ENCODE measurements at regions not wholly inside any gene's neighbourhood (a gene's known extent, or its start where the extent isn't known, plus 50 kb on each side); places are given as distances from the start of the nearest gene placed in this dataset.

DNA sequence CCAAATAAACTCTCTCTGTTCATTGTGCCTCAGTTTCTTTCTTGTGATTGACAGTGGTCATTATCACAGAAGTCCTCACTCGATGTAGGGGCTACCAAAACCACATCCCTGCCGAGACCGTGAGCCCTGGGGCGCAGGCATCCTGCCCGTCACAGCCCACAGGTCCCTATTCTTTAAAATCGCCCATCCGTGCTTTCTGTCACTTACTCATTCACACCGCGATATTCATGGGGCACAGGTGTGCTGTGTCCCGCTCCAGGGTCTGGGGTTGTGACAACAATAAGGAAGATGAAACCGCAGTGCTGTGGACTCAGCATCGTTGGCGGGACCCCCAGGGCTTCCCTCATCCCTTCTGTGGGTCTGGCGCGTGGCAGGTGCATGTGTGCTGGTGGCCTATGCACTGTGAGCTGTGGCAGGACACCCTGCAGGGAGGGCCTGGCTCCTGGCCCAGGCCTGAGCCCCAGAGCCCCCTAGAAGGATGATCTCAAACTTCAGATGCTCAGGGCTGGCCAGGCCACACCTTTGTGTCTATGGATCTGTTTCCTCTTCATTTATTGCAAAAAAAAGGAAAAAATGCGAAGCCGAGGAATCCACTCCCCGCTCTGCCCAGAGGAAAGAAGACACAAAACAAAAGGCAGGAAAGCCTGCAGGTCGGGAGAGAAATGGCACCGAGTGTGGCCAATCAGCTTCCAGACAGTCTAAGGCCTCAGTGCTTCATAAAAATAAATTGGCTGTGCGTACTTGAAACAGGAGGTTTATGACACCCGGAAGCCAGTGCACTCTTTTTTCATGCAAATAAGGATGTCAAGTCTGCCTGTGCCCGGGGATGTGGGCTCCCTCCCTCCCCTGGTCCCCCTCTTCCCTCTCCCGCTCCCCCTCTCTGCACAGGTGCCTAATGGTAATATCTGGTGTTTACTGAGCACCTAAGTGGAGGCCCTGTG lies 109.5 kb upstream of the ADRA2C start:
- Mint-ChIP-seq H3K36me3 (ENCODE audit: low read depth) (no peaks in the 10 kb centered on the region), H3K9me3 (no peaks in the 10 kb centered on the region), H3K4me1 (ENCODE audit: low read depth) (no peaks in the 10 kb centered on the region), H3K4me3 (no peak overlapping the region), H3K27ac (no peak overlapping the region), H3K27me3 (ENCODE audit: low read depth) (peaks cover 7% of the 10 kb centered on the region)
- no peak for DNase-seq
- intact Hi-C loops (cut with micrococcal nuclease), result no loop called here
- CTCF ChIA-PET, result no interaction called here

DNA sequence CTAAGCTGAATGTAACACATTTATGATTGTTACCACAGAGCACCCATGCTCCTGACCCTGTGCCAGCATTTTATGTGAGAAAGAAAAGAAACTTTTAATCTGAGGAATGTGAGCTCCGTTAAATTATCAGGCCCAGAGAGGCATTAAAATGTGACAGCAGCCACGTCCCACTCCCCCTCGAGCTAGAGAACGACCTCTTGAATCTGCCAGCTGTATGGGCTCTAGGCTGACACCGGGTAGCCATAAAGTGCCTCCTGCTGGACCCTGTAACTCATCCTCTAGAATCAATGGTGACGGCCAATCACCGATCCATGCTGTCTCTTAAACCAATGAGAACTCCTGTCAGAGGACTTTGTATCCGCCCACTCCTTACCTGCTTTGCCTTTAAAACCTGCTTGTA lies 110.2 kb upstream of the ADRA2C start:
- Mint-ChIP-seq H3K9me3 (no peaks in the 10 kb centered on the region), H3K36me3 (ENCODE audit: low read depth) (no peaks in the 10 kb centered on the region), H3K4me1 (ENCODE audit: low read depth) (no peaks in the 10 kb centered on the region), H3K27ac (no peak overlapping the region), H3K27me3 (ENCODE audit: low read depth) (peaks cover 7% of the 10 kb centered on the region), H3K4me3 (no peak overlapping the region)
- DNase-seq, result no peak
- intact Hi-C loops (cut with micrococcal nuclease), result no loop called here
- CTCF ChIA-PET, result no interaction called here

DNA sequence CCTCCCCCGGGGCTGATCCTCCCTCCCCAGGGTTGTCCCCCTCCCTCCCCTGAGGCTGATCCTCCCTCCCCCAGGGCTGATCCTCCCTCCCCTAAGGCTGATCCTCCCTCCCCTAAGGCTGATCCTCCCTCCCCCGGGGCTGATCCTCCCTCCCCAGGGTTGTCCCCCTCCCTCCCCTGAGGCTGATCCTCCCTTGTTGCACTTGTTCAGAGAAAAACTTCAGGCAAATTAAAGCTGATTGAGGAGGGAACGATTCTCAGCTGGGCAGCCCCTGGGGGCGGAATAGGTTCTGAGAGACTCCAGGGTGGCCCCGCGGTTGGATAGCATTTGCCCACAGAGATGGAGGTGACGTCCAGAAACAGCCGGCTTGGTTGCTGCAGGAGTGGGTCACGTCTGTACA lies 110.7 kb upstream of the ADRA2C start:
- DNase-seq, result no peak
- Mint-ChIP-seq H3K9me3 (no peaks in the 10 kb centered on the region), H3K36me3 (ENCODE audit: low read depth) (no peaks in the 10 kb centered on the region), H3K4me3 (no peak overlapping the region), H3K4me1 (ENCODE audit: low read depth) (no peaks in the 10 kb centered on the region), H3K27ac (no peak overlapping the region), H3K27me3 (ENCODE audit: low read depth) (peaks cover 7% of the 10 kb centered on the region)
- intact Hi-C loops (cut with micrococcal nuclease), result no loop called here
- CTCF ChIA-PET, result no interaction called here

DNA sequence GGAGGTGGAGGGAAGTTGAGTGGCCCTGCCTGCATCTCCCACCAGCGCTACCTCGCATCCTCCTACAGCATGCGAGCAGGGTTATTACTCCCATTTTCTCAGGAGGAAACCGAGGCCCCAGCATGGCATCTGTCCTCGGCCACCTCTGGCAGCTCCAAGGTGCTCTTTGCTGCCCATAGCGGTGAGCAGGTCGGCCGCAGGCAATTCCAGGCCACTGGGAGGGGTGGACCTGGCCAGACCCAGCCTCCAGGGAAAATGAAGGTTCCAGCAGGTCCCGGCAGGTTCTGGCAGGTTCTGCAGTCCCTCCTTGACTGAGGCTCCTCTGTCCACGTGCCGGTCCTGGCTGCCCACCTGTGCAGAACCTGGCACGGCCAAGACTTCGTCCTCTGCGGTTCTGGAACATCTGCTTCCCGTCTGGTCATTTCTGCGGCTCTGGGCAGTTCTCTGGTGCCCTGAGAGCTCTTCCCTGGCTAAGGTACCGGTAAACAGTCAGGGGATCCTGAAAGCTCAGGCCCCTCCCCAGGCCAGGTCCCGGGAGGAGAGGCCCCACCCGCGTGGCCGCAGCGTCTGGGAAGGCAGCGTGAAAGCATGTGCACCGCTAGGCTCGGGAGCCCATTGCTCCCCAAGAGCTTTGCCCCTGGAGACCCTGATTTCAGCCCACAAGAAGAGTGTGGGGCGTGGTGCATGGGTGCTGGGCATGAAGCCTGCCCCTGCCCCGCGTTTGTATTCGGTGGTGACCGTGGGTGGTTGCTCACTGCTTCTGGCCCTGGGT lies 112.0 kb upstream of the ADRA2C start:
- H3K9me3 Mint-ChIP-seq, result no peaks in the 10 kb centered on the region
- H3K27me3 Mint-ChIP-seq (ENCODE audit: low read depth), result peaks cover 6% of the 10 kb centered on the region
- H3K4me1 Mint-ChIP-seq (ENCODE audit: low read depth), result no peaks in the 10 kb centered on the region
- CTCF ChIA-PET, result no interaction called here
- intact Hi-C loops (cut with micrococcal nuclease), result no loop called here
- H3K27ac Mint-ChIP-seq, result no peak overlapping the region
- H3K36me3 Mint-ChIP-seq (ENCODE audit: low read depth), result no peaks in the 10 kb centered on the region
- no peak for DNase-seq
- H3K4me3 Mint-ChIP-seq, result no peak overlapping the region

DNA sequence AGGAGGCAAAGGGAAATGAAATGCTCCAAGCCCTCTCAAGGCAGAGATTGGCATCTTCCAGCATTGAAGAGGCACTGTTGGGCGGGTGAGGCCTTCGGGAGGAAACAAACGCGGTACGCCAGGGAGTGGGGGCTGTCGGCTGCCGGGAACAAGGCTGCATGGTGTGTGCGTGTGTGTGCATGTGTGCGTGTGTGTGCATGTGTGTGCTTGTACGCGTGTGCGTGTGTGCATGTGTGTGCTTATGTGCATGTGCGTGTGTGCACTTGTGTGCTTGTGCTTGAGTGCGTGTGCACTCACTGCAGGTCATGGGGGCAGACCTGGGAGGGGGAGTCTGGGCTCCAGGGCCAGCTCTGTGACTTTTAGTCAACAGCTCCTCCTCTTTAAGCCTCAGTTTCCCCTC lies 113.6 kb upstream of the ADRA2C start:
- Mint-ChIP-seq H3K4me3 (no peak overlapping the region), H3K36me3 (ENCODE audit: low read depth) (no peaks in the 10 kb centered on the region), H3K27ac (no peak overlapping the region), H3K4me1 (ENCODE audit: low read depth) (no peaks in the 10 kb centered on the region), H3K9me3 (no peaks in the 10 kb centered on the region), H3K27me3 (ENCODE audit: low read depth) (peaks cover 6% of the 10 kb centered on the region)
- intact Hi-C loops (cut with micrococcal nuclease), result no loop called here
- DNase-seq, result no peak
- CTCF ChIA-PET, result no interaction called here

DNA sequence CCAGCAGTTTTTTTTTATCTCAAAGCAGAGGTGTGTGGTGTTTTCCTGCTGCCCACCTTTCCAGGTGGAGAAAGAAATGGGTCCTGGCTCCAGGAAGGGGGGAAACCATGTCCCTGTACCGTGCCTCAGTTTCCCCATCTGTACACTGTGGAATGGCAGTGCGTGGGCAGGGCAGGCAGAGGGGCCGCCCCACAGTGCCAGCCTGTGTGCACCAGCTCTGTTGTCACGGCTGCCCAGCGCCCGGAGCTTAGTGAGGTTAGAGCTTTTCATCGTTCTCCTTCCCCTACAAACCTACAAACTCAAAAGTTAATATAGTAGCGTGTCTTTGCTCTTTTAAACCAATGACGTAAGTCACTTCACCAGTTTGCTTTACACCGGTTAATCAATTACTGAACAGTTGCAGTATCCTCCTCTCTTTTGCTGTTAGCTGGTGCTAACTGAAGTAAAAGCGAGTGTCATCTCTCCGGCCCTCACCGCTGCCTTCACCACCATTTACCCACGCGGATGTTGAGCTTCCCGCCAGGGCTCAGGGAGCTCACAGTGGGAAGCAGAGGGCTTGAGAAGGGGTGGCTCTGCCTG lies 114.8 kb upstream of the ADRA2C start:
- H3K4me3 Mint-ChIP-seq, result no peak overlapping the region

DNA sequence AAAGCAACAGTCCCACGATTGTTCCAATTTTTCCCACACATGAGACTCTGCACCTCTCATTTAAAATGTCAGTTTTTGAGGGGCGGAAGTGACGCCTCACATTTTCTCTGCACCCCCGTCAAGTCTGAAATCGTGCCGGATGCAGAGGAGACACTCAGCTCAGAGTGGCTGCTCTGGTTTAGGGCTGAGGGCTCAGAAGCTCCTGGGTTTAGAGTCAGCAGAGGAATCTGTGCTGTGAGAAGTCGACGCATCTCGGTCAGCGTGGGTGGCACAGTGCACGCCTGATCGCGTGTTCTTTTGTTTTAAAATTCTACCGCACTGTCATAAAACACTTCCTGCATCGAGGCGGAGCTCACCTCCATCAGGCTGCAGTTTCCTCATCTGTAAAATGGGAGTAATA lies 116.7 kb upstream of the ADRA2C start:
- no peaks in the 10 kb centered on the region for H3K36me3 Mint-ChIP-seq (ENCODE audit: low read depth)
- no peaks in the 10 kb centered on the region for H3K9me3 Mint-ChIP-seq
- no peaks in the 10 kb centered on the region for H3K4me1 Mint-ChIP-seq (ENCODE audit: low read depth)
- no peak overlapping the region for H3K27ac Mint-ChIP-seq
- CTCF ChIA-PET, result no interaction called here
- no peak overlapping the region for H3K4me3 Mint-ChIP-seq
- H3K27me3 Mint-ChIP-seq (ENCODE audit: low read depth), result no peaks in the 10 kb centered on the region
- intact Hi-C loops (cut with micrococcal nuclease), result no loop called here
- no peak for DNase-seq

More for the DNA sequence above, 114.8 kb upstream of the ADRA2C start:
- DNase-seq, result no peak
- intact Hi-C loops (cut with micrococcal nuclease), result no loop called here
- H3K9me3 Mint-ChIP-seq, result no peaks in the 10 kb centered on the region
- no peaks in the 10 kb centered on the region for H3K36me3 Mint-ChIP-seq (ENCODE audit: low read depth)
- H3K27ac Mint-ChIP-seq, result no peak overlapping the region
- no peaks in the 10 kb centered on the region for H3K4me1 Mint-ChIP-seq (ENCODE audit: low read depth)
- peaks cover 3% of the 10 kb centered on the region for H3K27me3 Mint-ChIP-seq (ENCODE audit: low read depth)
- CTCF ChIA-PET, result interaction anchor here (0.8 kb wide), 1 partner anchor 231 kb away, joined by 3 read pairs; no protein-coding TSS in a partner anchor

DNA sequence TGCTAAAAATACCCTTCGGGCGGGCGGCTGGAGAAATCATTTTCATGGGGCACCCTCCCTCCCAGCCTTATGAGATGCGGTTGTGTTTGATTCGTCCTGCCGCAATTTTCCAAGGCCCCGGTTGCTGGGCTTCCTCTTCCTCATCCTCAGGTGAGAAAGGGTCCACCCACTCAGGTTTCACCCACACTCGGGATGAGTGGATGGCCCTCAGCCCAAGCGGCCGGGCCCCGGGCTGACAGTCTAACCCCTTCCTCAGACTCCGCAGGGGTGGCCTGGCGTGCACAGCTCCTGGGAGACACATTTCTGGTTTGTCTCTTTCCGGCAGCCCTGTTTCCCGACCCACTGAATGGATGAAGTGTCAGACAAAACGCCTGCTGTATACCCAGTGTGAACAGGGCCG lies 116.5 kb upstream of the LRPAP1 start:
- Mint-ChIP-seq H3K4me3 (no peak overlapping the region), H3K4me1 (ENCODE audit: low read depth) (no peaks in the 10 kb centered on the region), H3K36me3 (ENCODE audit: low read depth) (no peaks in the 10 kb centered on the region), H3K27ac (no peak overlapping the region), H3K9me3 (no peaks in the 10 kb centered on the region), H3K27me3 (ENCODE audit: low read depth) (no peaks in the 10 kb centered on the region)
- intact Hi-C loops (cut with micrococcal nuclease), result no loop called here
- DNase-seq, result no peak
- CTCF ChIA-PET, result no interaction called here

DNA sequence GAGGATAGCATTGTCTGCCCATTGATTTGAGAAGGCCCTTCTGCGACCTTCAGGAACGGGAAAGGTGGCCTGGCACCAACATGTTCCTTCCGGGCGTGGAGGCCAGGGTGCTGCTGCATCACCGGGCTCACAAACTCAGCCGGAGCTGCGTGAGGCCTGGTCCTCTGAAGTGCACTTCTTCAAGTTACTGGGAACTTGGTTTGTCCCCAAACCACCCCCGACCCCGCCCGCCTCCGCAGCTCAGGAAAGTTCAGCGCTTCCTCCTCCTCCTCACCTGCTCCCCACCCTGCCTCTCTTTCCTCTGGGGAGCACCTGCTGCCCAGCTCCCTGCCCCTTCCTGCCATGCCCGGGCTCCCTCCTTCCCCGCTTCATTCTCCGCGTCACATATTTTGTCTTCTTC lies 116.0 kb upstream of the LRPAP1 start:
- H3K27ac Mint-ChIP-seq, result no peak overlapping the region
- H3K27me3 Mint-ChIP-seq (ENCODE audit: low read depth), result no peaks in the 10 kb centered on the region
- H3K4me3 Mint-ChIP-seq, result no peak overlapping the region
- intact Hi-C loops (cut with micrococcal nuclease), result no loop called here
- H3K36me3 Mint-ChIP-seq (ENCODE audit: low read depth), result no peaks in the 10 kb centered on the region
- no peaks in the 10 kb centered on the region for H3K9me3 Mint-ChIP-seq
- H3K4me1 Mint-ChIP-seq (ENCODE audit: low read depth), result no peaks in the 10 kb centered on the region
- CTCF ChIA-PET, result no interaction called here
- DNase-seq, result no peak

DNA sequence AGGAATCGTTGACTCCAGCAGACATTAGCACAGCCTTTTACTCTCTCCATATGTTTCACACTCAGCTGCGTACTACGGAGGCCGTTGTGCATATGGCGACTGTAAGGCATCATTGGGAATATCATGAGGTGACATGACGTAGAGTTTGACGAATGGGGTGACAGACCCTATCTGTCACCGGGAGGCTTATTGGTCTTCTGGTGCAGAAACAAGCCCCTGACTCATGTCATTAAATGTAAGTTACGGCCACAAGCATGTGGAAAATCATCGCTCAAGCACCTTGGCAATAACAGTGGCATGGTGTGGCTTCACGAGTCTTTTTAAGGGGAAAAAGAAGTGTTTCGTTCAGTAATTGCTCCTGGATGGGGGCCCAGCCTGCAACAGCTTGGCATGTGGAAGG lies 115.2 kb upstream of the LRPAP1 start:
- Mint-ChIP-seq H3K4me1 (ENCODE audit: low read depth) (no peaks in the 10 kb centered on the region), H3K27ac (no peak overlapping the region), H3K9me3 (no peaks in the 10 kb centered on the region), H3K4me3 (no peak overlapping the region), H3K27me3 (ENCODE audit: low read depth) (no peaks in the 10 kb centered on the region), H3K36me3 (ENCODE audit: low read depth) (no peaks in the 10 kb centered on the region)
- intact Hi-C loops (cut with micrococcal nuclease), result no loop called here
- DNase-seq, result no peak
- CTCF ChIA-PET, result no interaction called here

DNA sequence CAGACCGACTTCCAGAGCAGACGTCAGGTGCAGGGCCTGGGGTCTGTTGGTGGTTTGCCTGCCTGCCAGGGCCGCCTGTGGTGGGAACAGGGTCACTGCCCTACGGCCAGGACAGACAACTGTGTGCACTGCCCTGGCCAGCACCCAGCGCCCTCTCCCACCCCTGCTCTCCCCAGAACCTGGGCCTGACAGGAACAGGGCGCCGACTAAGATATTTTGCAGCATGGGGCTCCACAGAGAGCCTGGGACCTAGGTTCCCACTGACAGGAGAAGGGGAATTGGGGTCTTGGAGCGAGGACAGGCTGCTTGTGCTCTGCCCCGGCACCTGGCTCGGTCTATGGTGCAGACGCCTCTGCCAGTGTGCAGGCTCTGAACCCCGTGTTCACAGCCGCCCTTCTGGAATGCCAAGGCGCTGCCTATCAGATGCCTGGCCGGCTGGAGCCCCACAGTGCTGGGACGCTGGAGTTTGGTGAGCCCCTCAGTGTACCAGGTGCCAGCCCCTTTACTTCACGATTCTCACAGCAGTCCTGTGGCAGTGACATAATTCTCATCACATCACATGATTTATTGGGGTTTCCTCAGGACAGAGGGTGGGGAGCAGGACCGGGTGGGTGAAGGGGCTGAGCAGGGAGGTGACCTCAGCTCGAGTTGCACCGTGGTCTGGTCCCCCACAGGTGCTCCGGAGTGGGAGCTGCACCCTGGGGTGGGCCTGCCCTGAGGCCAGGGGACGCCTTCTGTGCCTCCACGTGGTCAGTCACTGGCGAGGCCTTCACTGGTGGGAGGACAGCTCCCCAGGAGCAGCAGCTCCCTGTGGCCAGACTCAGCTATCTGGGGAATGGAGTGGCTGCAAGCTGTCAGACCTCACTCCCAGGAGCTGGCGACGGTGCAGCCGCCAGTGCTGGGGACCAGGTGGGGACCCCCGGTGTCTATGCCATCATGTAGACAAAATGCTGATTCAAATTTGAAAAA lies 113.8 kb upstream of the LRPAP1 start:
- no peak overlapping the region for H3K27ac Mint-ChIP-seq
- intact Hi-C loops (cut with micrococcal nuclease), result no loop called here
- no peak for DNase-seq
- no peaks in the 10 kb centered on the region for H3K36me3 Mint-ChIP-seq (ENCODE audit: low read depth)
- no peaks in the 10 kb centered on the region for H3K27me3 Mint-ChIP-seq (ENCODE audit: low read depth)
- CTCF ChIA-PET, result no interaction called here
- H3K9me3 Mint-ChIP-seq, result no peaks in the 10 kb centered on the region
- H3K4me1 Mint-ChIP-seq (ENCODE audit: low read depth), result no peaks in the 10 kb centered on the region
- no peak overlapping the region for H3K4me3 Mint-ChIP-seq

Measured in activated naive CD4-positive, alpha-beta T cell treated with anti-CD3 and anti-CD28 coated beads for 36 hours (primary cell).